ENCODE measurements at regions not wholly inside any gene's neighbourhood (a gene's known extent, or its start where the extent isn't known, plus 50 kb on each side); places are given as distances from the start of the nearest gene placed in this dataset.

DNA sequence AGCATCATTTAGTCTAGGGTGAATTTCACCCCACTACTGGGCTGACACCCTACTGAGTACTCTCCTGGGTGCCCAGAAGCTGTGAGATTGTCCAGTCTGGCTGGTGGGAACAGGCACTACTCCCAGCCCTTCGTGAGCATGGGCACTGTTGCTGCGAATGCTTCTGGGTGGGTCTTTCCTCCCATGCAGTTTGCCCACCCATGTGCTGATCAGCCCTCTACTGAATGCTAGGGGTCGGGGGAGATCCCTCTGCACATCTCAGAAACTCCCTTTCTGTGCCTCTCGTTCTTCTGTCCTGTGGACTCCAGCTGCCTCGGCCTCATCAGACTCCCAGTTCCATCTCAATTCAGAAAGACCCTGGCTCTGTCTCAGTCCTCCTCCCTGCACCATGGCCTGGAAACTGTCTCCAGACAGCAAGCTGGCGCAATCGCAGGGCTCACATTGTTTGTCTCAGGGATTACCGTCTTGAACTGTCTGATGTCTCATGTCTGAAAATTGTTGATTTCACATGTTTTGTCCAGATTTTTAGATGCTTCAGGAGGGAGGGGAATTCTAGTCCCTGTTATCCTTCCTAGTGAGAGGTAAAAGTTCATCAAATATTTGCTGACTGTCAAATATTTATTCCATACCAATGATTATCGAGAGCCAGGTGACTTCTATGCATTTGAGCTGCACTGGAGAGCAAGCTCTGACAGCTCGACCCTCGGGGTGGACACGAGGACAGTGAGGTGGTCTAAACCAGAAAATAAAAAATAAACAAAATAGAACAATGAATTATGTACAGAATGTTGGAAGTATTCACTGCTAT lies 316.6 kb upstream of the RTL1 start (continued):
- TF ChIP-seq, protein P1, sequence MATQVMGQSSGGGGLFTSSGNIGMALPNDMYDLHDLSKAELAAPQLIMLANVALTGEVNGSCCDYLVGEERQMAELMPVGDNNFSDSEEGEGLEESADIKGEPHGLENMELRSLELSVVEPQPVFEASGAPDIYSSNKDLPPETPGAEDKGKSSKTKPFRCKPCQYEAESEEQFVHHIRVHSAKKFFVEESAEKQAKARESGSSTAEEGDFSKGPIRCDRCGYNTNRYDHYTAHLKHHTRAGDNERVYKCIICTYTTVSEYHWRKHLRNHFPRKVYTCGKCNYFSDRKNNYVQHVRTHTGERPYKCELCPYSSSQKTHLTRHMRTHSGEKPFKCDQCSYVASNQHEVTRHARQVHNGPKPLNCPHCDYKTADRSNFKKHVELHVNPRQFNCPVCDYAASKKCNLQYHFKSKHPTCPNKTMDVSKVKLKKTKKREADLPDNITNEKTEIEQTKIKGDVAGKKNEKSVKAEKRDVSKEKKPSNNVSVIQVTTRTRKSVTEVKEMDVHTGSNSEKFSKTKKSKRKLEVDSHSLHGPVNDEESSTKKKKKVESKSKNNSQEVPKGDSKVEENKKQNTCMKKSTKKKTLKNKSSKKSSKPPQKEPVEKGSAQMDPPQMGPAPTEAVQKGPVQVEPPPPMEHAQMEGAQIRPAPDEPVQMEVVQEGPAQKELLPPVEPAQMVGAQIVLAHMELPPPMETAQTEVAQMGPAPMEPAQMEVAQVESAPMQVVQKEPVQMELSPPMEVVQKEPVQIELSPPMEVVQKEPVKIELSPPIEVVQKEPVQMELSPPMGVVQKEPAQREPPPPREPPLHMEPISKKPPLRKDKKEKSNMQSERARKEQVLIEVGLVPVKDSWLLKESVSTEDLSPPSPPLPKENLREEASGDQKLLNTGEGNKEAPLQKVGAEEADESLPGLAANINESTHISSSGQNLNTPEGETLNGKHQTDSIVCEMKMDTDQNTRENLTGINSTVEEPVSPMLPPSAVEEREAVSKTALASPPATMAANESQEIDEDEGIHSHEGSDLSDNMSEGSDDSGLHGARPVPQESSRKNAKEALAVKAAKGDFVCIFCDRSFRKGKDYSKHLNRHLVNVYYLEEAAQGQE (IDR thresholded peaks at IDR 0.05; ENCODE audit: unreplicated experiment), result no peak
- TF ChIP-seq CREB1 (CRISPR knock-in tag; IDR thresholded peaks at IDR 0.05; ENCODE audit: low read depth) (no peak), NANOG (IDR thresholded peaks at IDR 0.05; ENCODE audit: borderline replicate concordance) (no peak), JUNB (IDR thresholded peaks at IDR 0.05; ENCODE audit: unreplicated experiment) (no peak), ZNF331 (CRISPR knock-in tag; IDR thresholded peaks at IDR 0.05; ENCODE audit: low read depth) (no peak), POLR2AphosphoS5 (IDR thresholded peaks at IDR 0.05; ENCODE audit: low read depth) (no peak)
- TF ChIP-seq, protein P2, sequence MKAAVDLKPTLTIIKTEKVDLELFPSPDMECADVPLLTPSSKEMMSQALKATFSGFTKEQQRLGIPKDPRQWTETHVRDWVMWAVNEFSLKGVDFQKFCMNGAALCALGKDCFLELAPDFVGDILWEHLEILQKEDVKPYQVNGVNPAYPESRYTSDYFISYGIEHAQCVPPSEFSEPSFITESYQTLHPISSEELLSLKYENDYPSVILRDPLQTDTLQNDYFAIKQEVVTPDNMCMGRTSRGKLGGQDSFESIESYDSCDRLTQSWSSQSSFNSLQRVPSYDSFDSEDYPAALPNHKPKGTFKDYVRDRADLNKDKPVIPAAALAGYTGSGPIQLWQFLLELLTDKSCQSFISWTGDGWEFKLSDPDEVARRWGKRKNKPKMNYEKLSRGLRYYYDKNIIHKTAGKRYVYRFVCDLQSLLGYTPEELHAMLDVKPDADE (IDR thresholded peaks at IDR 0.05), result no peak
- TF ChIP-seq, protein P3, sequence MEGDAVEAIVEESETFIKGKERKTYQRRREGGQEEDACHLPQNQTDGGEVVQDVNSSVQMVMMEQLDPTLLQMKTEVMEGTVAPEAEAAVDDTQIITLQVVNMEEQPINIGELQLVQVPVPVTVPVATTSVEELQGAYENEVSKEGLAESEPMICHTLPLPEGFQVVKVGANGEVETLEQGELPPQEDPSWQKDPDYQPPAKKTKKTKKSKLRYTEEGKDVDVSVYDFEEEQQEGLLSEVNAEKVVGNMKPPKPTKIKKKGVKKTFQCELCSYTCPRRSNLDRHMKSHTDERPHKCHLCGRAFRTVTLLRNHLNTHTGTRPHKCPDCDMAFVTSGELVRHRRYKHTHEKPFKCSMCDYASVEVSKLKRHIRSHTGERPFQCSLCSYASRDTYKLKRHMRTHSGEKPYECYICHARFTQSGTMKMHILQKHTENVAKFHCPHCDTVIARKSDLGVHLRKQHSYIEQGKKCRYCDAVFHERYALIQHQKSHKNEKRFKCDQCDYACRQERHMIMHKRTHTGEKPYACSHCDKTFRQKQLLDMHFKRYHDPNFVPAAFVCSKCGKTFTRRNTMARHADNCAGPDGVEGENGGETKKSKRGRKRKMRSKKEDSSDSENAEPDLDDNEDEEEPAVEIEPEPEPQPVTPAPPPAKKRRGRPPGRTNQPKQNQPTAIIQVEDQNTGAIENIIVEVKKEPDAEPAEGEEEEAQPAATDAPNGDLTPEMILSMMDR (conservative IDR thresholded peaks at IDR 0.05; ENCODE audit: low read depth in 2 of 2), result no peak

DNA sequence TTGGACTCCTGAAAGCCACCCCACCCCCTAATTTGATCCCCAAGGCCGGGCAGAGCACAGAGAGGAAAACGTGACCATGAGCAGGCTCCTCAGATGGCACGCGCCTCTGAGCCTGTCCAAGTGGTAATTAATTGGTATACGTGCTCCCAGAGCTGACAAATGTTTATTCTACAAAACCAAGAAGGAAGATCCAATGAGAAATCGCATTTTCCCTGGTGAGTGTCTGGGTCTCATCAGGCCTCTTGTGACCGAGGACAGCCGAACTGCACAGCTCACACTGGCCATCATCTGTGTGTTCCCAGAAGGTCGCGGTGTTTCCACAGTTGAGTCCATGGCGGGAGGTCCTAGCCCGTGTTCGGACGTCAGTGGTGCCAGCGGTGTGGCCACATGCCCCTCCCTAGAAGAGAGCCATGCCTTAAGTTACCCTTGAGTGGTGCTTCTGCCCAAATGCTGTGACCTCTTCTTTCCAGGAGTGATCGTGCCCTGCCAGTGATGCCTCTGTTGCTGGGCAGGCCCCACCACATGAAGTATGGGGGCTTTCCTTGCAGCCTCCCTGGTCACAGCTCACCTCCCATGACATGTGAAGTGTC lies 317.5 kb upstream of the RTL1 start:
- H3K27ac ChIP-seq (ENCODE audit: low read depth), result no peak overlapping the region
- H4K20me1 ChIP-seq (replicated peaks; ENCODE audit: insufficient read depth), result no peaks in the 10 kb centered on the region
- no peak overlapping the region for H3K4me2 ChIP-seq
- H3K4me1 Mint-ChIP-seq, result peaks cover 23% of the 10 kb centered on the region
- no peak overlapping the region for H3K27ac Mint-ChIP-seq
- H3K4me1 ChIP-seq (ENCODE audit: insufficient read depth), result peaks cover 14% of the 10 kb centered on the region
- DNase-seq (ENCODE audit: low spot score) (no peak), ATAC-seq (no peak)
- H3K79me2 ChIP-seq (replicated peaks; ENCODE audit: insufficient read depth), result no peaks in the 10 kb centered on the region
- no peak overlapping the region for H2AFZ ChIP-seq
- no peaks in the 10 kb centered on the region for H3K9me2 ChIP-seq (ENCODE audit: insufficient read depth)
- H3K4me3 Mint-ChIP-seq, result no peak overlapping the region
- no peaks in the 10 kb centered on the region for H3K36me3 ChIP-seq (ENCODE audit: insufficient read depth)
- H3F3A ChIP-seq (replicated peaks; ENCODE audit: low read depth), result no peaks in the 10 kb centered on the region; the same call in 1 of the 2 replicates
- no peaks in the 10 kb centered on the region for H3K27me3 ChIP-seq (ENCODE audit: insufficient read depth)
- H3K9me3 Mint-ChIP-seq, result peaks cover 3% of the 10 kb centered on the region; the same call in 1 of the 3 replicates
- no peaks in the 10 kb centered on the region; the same call in 2 of the 3 replicates for H3K36me3 Mint-ChIP-seq (ENCODE audit: low read depth)
- H3K4me3 ChIP-seq, result no peak overlapping the region
- H3K27me3 Mint-ChIP-seq (ENCODE audit: insufficient read depth, low read depth, poor library complexity), result peaks cover 13% of the 10 kb centered on the region
- TF ChIP-seq STAT1 (IDR thresholded peaks at IDR 0.05; ENCODE audit: unreplicated experiment) (no peak), EZH2 (IDR thresholded peaks at IDR 0.05; ENCODE audit: low read depth, unreplicated experiment) (no peak), ZNF114 (CRISPR knock-in tag; IDR thresholded peaks at IDR 0.05) (no peak), ZNF331 (CRISPR knock-in tag; IDR thresholded peaks at IDR 0.05; ENCODE audit: low read depth) (no peak), POLR2AphosphoS5 (IDR thresholded peaks at IDR 0.05; ENCODE audit: low read depth) (no peak)
- TF ChIP-seq, protein P3 (conservative IDR thresholded peaks at IDR 0.05; ENCODE audit: low read depth in 2 of 2), result no peak
- TF ChIP-seq, protein P1 (IDR thresholded peaks at IDR 0.05; ENCODE audit: unreplicated experiment), result no peak
